ENCODE measurements at regions not wholly inside any gene's neighbourhood (a gene's known extent, or its start where the extent isn't known, plus 50 kb on each side); places are given as distances from the start of the nearest gene placed in this dataset.

DNA sequence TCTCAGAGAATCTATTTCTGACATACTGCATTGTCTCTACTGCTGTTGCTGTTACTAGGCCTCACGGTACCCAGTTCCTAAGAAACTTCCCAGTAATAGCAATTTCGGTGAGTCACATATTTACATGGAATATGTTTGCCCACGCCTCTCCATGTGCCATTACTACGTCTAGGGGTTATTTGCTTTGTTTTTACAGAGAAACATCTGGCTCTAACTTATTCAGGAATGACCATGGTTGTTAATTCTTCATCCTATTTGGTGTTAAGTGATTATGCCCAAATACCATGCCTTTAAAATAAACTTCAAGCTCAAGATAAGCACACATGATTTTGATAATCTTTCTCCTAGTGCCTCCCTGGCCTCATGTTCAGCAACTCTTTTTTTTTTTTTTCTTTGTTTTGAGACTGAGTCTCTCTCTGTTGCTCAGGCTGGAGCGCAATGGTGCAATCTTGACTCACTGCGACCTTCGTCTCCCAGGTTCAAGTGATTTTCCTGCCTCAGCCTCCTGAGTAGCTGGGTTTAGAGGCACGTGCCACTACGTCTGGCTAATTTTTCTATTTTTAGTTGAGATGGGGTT is 101.0 kb upstream of the HS3ST1 start:
- DNase-seq (ENCODE audit: low spot score), result no peak

DNA sequence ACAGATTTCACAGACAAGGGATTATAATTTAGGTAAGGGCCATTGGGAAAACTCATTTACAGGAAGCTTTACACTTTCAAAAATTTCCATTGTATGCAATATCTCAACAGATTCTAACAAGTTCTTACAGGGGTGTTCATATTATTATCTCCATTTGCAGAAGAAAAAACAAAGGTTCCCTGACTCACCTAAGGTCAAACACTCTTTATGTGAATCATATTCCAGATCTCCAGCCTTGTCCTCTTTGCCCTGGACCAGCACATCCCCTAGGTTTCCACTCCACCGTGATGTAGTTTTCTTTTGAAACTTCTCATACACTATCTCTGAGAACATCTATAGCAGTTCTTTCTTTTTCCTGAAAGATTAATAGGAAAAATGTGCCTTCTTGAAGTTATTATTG is 96.4 kb upstream of the HS3ST1 start:
- no peak for DNase-seq (ENCODE audit: low spot score)

DNA sequence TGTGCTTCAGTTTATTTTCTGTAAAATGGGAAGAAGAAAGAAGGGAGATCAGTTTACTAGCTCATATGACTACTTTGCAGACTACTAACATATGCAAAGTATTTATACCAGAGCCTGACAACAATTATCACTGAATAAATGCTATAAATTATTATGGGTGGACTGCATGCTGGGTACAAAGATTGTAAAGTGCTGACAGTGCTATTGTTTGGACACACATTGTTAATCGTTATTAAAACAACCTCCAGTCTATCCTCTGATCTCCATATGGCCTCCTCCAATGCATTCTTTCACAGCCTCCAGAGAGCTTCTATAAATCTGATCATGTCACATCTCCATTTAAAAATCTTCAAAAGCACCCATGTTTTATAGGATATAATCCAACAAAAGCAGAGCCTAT is 90.1 kb upstream of the HS3ST1 start:
- no peak for DNase-seq (ENCODE audit: low spot score)

- DNase-seq (ENCODE audit: low spot score), result no peak
These were observed 86.2 kb upstream of the HS3ST1 start for GRCh38 chr4:11514779-11515419.

- no peak for DNase-seq (ENCODE audit: low spot score)
These were observed 85.3 kb upstream of the HS3ST1 start for GRCh38 chr4:11514003-11514402.

GRCh38 chr4:11512871-11513270 is 84.2 kb upstream of the HS3ST1 start:
- no peak for DNase-seq (ENCODE audit: low spot score)

- no peak for DNase-seq (ENCODE audit: low spot score)
These were observed 82.6 kb upstream of the HS3ST1 start for GRCh38 chr4:11511321-11511720.

DNA sequence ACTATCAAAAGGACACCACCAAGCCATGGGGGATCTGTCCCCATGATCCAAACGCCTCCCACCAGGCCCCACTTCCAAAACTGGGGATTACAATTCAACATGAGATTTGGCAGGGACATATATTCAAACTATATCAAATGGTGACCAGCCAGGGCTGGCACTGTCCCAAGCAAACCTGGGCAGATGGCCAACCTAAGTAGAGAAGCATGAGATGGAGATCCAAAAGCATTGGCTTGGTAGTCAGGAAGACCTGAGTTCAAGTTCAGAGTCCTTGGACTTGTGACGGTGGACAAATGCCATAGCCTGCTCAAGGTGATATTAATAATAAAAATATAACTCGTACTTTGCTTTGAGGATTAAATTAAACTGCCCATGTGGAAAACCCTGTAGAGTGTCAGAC is 79.2 kb upstream of the HS3ST1 start:
- no peak for DNase-seq (ENCODE audit: low spot score)

GRCh38 chr4:11506194-11506593 is 77.5 kb upstream of the HS3ST1 start:
- DNase-seq (ENCODE audit: low spot score), result no peak

GRCh38 chr4:11505221-11505971 is 76.7 kb upstream of the HS3ST1 start:
- peak; percentile 40 for DNase-seq (ENCODE audit: low spot score)

- no peak for DNase-seq (ENCODE audit: low spot score)
These were observed 74.5 kb upstream of the HS3ST1 start for GRCh38 chr4:11503166-11503565.

DNA sequence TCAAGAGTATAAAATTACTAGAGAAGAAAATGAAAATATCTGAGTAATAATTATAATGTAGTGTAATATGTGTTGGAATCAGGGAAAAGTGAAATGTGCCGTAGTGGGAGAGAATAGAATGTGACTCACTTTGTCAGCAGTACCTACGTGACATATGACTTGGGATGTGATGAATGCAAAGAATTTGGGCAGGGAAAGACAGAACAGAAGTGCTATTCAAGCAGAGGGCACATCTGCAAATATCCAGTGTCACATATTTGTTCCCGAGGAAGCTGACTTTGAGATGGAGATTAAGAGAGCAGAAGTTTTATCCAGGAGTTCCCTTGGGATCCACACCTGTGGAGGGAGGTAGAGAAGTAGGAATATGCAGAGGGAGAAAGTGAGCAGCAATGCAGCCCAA is 69.3 kb upstream of the HS3ST1 start:
- no peak for DNase-seq (ENCODE audit: low spot score)

DNA sequence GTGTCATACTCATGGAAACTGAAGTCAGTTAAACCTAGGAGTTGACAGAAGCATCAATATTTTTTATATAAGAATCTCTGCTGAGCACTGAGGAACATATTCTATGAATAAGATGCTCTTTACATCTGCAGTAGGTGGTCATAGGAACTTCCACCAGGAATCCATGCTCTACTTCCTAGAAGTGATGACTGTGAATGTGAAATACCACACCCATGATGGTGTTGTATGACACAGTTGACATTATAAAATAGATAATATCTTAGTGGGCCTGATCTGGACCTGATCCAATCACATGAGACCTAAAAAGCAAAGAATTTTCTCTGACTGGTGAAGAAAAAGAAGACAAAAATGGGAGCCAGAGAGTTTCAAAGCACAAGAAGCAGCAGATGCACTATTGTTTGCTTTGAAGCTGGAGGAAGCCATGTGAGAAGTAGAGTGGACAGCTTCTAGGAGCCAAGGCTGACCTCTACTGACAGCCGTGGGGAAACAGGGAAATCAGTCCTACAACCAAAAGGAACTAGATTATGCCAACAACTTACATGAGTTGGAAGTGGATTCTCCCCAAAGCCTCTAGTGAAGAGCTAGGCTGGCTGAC is 68.6 kb upstream of the HS3ST1 start:
- no peak for DNase-seq (ENCODE audit: low spot score)

DNA sequence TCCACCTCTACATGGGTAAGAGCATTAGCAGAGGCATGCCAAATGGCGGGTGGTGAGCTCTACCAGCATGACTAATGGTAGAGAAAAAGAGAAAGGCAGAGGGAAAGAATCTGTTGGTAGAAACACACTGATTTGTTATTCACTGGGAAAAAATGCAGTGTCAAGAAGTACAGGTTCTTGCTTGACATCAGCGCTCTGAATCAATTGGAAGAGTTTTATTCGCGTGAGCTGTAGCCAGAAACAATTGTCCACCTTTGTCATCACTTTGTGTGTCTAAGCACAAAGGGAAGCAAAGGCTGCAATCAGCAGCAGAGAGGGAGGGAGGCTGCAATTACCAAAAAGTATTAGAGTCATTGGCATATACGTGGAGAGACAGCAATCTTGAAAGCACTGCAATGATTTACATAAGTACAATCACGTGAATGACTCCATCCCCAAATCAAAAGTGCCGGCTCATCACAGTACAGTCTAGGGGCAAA is 67.7 kb upstream of the HS3ST1 start:
- no peak for DNase-seq (ENCODE audit: low spot score)

- no peak for DNase-seq (ENCODE audit: low spot score)
These were observed 67.1 kb upstream of the HS3ST1 start for GRCh38 chr4:11495818-11496217.

- DNase-seq (ENCODE audit: low spot score), result no peak
These were observed 66.6 kb upstream of the HS3ST1 start for GRCh38 chr4:11495291-11495690.

- no peak for DNase-seq (ENCODE audit: low spot score)
These were observed 65.5 kb upstream of the HS3ST1 start for GRCh38 chr4:11494232-11494631.

DNA sequence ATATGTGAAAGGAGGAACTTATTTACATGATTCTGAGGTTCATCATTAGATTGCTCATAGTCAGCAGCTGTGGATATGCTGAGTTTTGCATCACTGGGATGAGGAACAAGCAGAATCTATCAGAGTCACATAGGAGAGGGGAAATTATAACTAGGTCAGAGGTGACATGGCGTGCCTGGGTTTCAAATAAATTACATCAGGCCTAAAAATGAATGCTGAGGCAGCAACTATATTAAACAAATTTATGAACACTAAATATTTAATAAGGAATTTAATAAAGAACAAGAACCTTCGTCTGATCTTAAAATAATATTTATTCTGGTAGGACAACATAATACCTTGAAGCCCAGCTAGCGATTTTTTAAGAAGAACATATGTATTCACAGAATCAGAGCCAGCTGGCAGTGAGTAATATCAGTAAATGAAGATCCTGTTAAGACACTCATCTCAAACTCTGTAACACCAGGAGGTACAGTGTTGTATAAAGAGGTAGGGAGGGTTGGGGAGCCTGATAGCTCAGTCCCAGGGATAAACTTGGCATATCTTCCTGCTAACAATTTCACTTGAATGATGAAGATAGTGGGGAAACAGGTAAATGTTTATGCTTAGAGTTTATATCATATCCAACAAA is 60.9 kb upstream of the HS3ST1 start:
- DNase-seq (ENCODE audit: low spot score), result no peak

GRCh38 chr4:11488657-11489452 is 60.2 kb upstream of the HS3ST1 start:
- no peak for DNase-seq (ENCODE audit: low spot score)

GRCh38 chr4:11487868-11488544 is 59.3 kb upstream of the HS3ST1 start:
- no peak for DNase-seq (ENCODE audit: low spot score)

DNA sequence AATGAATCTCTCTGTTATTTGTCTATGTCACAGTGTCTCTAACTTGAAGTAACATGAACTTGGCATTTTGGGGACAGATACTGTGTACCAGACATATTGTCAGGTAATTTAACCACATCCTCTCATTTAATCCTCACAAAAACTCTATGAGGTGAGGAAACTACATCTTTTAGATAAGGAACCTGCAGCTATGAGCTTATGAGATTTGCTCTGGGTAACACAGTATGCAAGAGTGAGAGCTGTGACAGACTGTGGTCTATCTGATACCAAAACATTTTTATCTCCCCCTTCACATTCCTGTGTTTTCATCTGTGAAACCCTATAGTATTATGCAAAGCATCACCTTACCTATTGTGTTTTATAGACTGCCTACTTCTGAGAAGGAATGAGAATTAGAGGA is 58.4 kb upstream of the HS3ST1 start:
- DNase-seq (ENCODE audit: low spot score), result no peak
